ENCODE measurements at regions not wholly inside any gene's neighbourhood (a gene's known extent, or its start where the extent isn't known, plus 50 kb on each side); places are given as distances from the start of the nearest gene placed in this dataset.

GRCh38 chr1:79568411-79568810, 561.9 kb upstream of the ADGRL4 start:
- no peak for TF ChIP-seq POLR2A (IDR thresholded peaks at IDR 0.05)
- no peak for TF ChIP-seq CTCF (IDR thresholded peaks at IDR 0.05)
- no peak for TF ChIP-seq POLR2AphosphoS5 (IDR thresholded peaks at IDR 0.05)
- TF ChIP-seq EP300 (IDR thresholded peaks at IDR 0.05): no peak

Measured in sigmoid colon (tissue), 4 donors.